ENCODE measurements at regions not wholly inside any gene's neighbourhood (a gene's known extent, or its start where the extent isn't known, plus 50 kb on each side); places are given as distances from the start of the nearest gene placed in this dataset.

DNA sequence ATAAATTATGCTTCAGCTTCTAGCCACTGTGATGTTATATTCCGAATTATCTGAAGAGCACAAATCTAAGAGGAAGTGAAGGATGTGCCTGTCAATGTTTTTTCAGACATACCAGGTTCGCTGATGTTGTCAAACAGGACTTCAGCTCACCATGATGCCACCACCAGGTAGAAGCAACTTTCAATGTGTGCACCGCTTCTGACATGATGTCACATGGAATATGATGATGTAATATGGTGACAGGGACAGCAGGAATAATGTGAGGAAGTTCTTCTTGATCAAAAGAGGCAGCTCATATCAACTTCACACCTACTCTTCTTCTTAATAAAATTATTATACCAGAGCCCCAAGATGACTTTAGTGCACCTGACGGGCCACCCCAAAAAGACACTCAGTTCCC, 893.2 kb downstream of the BCL11A start:
- ATAC-seq = no peak
- TF ChIP-seq PPARA (CRISPR knock-in tag; IDR thresholded peaks at IDR 0.05; ENCODE audit: borderline replicate concordance) (no peak), ISL1 (CRISPR knock-in tag; IDR thresholded peaks at IDR 0.05) (no peak), PATZ1 (CRISPR knock-in tag; IDR thresholded peaks at IDR 0.05; ENCODE audit: borderline replicate concordance) (no peak), ZFP30 (CRISPR knock-in tag; IDR thresholded peaks at IDR 0.05) (no peak), CSDC2 (CRISPR knock-in tag; IDR thresholded peaks at IDR 0.05) (no peak), TOX (CRISPR knock-in tag; IDR thresholded peaks at IDR 0.05; ENCODE audit: borderline replicate concordance) (no peak), BACH2 (CRISPR knock-in tag; IDR thresholded peaks at IDR 0.05; ENCODE audit: borderline replicate concordance) (no peak), OSR1 (CRISPR knock-in tag; IDR thresholded peaks at IDR 0.05) (no peak), CREB5 (CRISPR knock-in tag; IDR thresholded peaks at IDR 0.05; ENCODE audit: low read depth) (no peak), ARNTL (CRISPR knock-in tag; IDR thresholded peaks at IDR 0.05; ENCODE audit: borderline replicate concordance, low read depth) (no peak), ZNF8 (CRISPR knock-in tag; IDR thresholded peaks at IDR 0.05) (no peak)
- TF ChIP-seq, protein P1, sequence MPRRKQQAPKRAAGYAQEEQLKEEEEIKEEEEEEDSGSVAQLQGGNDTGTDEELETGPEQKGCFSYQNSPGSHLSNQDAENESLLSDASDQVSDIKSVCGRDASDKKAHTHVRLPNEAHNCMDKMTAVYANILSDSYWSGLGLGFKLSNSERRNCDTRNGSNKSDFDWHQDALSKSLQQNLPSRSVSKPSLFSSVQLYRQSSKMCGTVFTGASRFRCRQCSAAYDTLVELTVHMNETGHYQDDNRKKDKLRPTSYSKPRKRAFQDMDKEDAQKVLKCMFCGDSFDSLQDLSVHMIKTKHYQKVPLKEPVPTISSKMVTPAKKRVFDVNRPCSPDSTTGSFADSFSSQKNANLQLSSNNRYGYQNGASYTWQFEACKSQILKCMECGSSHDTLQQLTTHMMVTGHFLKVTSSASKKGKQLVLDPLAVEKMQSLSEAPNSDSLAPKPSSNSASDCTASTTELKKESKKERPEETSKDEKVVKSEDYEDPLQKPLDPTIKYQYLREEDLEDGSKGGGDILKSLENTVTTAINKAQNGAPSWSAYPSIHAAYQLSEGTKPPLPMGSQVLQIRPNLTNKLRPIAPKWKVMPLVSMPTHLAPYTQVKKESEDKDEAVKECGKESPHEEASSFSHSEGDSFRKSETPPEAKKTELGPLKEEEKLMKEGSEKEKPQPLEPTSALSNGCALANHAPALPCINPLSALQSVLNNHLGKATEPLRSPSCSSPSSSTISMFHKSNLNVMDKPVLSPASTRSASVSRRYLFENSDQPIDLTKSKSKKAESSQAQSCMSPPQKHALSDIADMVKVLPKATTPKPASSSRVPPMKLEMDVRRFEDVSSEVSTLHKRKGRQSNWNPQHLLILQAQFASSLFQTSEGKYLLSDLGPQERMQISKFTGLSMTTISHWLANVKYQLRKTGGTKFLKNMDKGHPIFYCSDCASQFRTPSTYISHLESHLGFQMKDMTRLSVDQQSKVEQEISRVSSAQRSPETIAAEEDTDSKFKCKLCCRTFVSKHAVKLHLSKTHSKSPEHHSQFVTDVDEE (CRISPR knock-in tag; IDR thresholded peaks at IDR 0.05) = no peak

GRCh38 chr2:59658906-59659635, 894.4 kb downstream of the BCL11A start:
- ATAC-seq = no peak

More at GRCh38 chr2:59658906-59659635, 894.4 kb downstream of the BCL11A start:
- TF ChIP-seq ZNF8 (CRISPR knock-in tag; IDR thresholded peaks at IDR 0.05) = no peak
- TF ChIP-seq PATZ1 (CRISPR knock-in tag; IDR thresholded peaks at IDR 0.05; ENCODE audit: borderline replicate concordance) = no peak
- no peak for TF ChIP-seq PPARA (CRISPR knock-in tag; IDR thresholded peaks at IDR 0.05; ENCODE audit: borderline replicate concordance)
- TF ChIP-seq, protein P1 (CRISPR knock-in tag; IDR thresholded peaks at IDR 0.05) = no peak
- no peak for TF ChIP-seq ZNF70 (CRISPR knock-in tag; IDR thresholded peaks at IDR 0.05)
- TF ChIP-seq GLIS3 (CRISPR knock-in tag; IDR thresholded peaks at IDR 0.05) = no peak
- no peak for TF ChIP-seq ZC3H10 (CRISPR knock-in tag; IDR thresholded peaks at IDR 0.05)
- TF ChIP-seq ARNTL (CRISPR knock-in tag; IDR thresholded peaks at IDR 0.05; ENCODE audit: borderline replicate concordance, low read depth) = no peak
- no peak for TF ChIP-seq ZFP3 (CRISPR knock-in tag; IDR thresholded peaks at IDR 0.05)
- TF ChIP-seq ISL1 (CRISPR knock-in tag; IDR thresholded peaks at IDR 0.05) = no peak
- no peak for TF ChIP-seq ZFP30 (CRISPR knock-in tag; IDR thresholded peaks at IDR 0.05)
- TF ChIP-seq SNAI2 (CRISPR knock-in tag; IDR thresholded peaks at IDR 0.05) = no peak
- no peak for TF ChIP-seq ZNF565 (CRISPR knock-in tag; conservative IDR thresholded peaks at IDR 0.05; ENCODE audit: low read depth)
